Caco-2 (cell line): ENCODE measurements at regions not wholly inside any gene's neighbourhood (a gene's known extent, or its start where the extent isn't known, plus 50 kb on each side); places are given as distances from the start of the nearest gene placed in this dataset.

ENCODE experiments used
- BruUV-seq: library from RNA; stranded (reverse); fragments of 400-500 nt; replicated peaks from 2 replicates; lab custom pipeline; 2021; lab: Mats Ljungman, UMichigan
- CTCF ChIA-PET: fragments of 300-600 bp; sonication (Branson Sonifier 250); formaldehyde crosslinking; loops from one replicate; lab custom pipeline; 2022; ENCODE audit warnings: antibody characterized with exemption; lab: Charles Lee
- POLR2A ChIA-PET: fragments of 300-600 bp; sonication (Branson Sonifier 250); formaldehyde crosslinking; loops from one replicate; lab custom pipeline; 2022; ENCODE audit warnings: antibody characterized with exemption; lab: Charles Lee
- DNase-seq, 2 experiments: peaks; one replicate each; pipeline versions ENCODE4 v3.0.0 to v3.0.0-alpha.2; 2020 to 2022
- H3K27me3 ChIP-seq: replicated peaks from 2 replicates; pipeline ENCODE4 v1.6.0; 2011; ENCODE audit warnings: low read length; ENCODE audit not compliant: control insufficient read depth, insufficient read depth
- H3K36me3 ChIP-seq: 2 replicates; pipeline ENCODE4 v1.5.1; 2011; ENCODE audit warnings: low read length; ENCODE audit not compliant: control insufficient read depth, insufficient read depth
- H3K4me1 ChIP-seq: fragments of 250-450 bp; sonication (Bioruptor Pico); 2 replicates; pipeline ENCODE4 v1.5.1; 2020; ENCODE audit warnings: mild to moderate bottlenecking
- H3K4me3 ChIP-seq: 2 replicates; pipeline ENCODE4 v1.5.1; 2011; ENCODE audit warnings: low read depth, mild to moderate bottlenecking, control low read depth, low read length
- H3K9me3 ChIP-seq: fragments of 250-450 bp; sonication (Bioruptor Pico); 2 replicates; pipeline ENCODE4 v1.5.1; 2020; ENCODE audit warnings: mild to moderate bottlenecking, moderate library complexity
- H3K27ac Mint-ChIP-seq: one replicate; pipeline ENCODE4 v1.8.0; 2022; ENCODE audit warnings: mixed read lengths; ENCODE audit not compliant: unreplicated experiment
- H3K27me3 Mint-ChIP-seq: one replicate; pipeline ENCODE4 v1.8.0; 2022; ENCODE audit warnings: mixed read lengths; ENCODE audit not compliant: insufficient read depth, unreplicated experiment
- H3K36me3 Mint-ChIP-seq: one replicate; pipeline ENCODE4 v1.8.0; 2022; ENCODE audit warnings: mild to moderate bottlenecking, mixed read lengths; ENCODE audit not compliant: insufficient read depth, unreplicated experiment
- H3K4me1 Mint-ChIP-seq: one replicate; pipeline ENCODE4 v1.8.0; 2022; ENCODE audit warnings: low read depth, mixed read lengths; ENCODE audit not compliant: unreplicated experiment
- H3K4me3 Mint-ChIP-seq: one replicate; pipeline ENCODE4 v1.8.0; 2022; ENCODE audit warnings: mild to moderate bottlenecking, moderate library complexity, mixed read lengths; ENCODE audit not compliant: unreplicated experiment
- H3K9me3 Mint-ChIP-seq: one replicate; pipeline ENCODE4 v1.8.0; 2022; ENCODE audit warnings: mixed read lengths; ENCODE audit not compliant: unreplicated experiment
- CTCF ChIP-seq, 2 experiments: fragments of 200-600 bp in 1 of 2; IDR thresholded peaks; 1 replicate in 1 of 2; 2 replicates in 1 of 2; pipeline versions ENCODE4 v1.5.1 to v1.8.0; 2011 to 2022; ENCODE audit warnings: antibody characterized with exemption in 1 of 2, control low read depth in 1 of 2, inconsistent platforms in 1 of 2, low read depth in 1 of 2, low read length in 1 of 2, mild to moderate bottlenecking in 1 of 2, moderate library complexity in 1 of 2; ENCODE audit not compliant: insufficient read depth in 1 of 2, severe bottlenecking in 1 of 2, unreplicated experiment in 1 of 2
- intact Hi-C: fragments of 100-400 bp; cut with micrococcal nuclease; formaldehyde crosslinking; loops from one replicate; pipeline ENCODE4 v1.10.0; 2022; ENCODE audit not compliant: unreplicated experiment

DNA sequence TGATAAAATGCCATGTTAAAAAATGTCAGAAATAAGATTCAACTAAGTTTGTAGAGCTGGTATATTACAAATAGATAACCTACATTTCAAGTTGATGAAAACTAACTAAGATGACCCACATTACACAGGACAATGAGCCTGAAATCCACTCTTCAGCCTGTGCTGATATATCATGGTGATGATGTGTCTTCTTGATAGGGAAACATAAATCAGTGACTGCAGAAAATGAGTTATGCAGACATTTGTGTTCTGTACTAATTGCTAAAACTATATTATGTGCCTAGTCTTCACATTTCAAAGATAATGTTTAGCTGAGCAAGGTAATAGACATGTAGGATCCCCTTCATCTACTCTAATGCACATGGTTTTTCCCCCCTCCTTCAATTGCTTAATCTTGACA lies 331.6 kb upstream of the F9 start:
- 0 out of 2 replicates have a peak, but pooled peaks cover 3% of the 10 kb centered on the region for H3K4me1 ChIP-seq
- H3K4me1 Mint-ChIP-seq = no peaks in the 10 kb centered on the region
- H3K27ac Mint-ChIP-seq = no peak overlapping the region

DNA sequence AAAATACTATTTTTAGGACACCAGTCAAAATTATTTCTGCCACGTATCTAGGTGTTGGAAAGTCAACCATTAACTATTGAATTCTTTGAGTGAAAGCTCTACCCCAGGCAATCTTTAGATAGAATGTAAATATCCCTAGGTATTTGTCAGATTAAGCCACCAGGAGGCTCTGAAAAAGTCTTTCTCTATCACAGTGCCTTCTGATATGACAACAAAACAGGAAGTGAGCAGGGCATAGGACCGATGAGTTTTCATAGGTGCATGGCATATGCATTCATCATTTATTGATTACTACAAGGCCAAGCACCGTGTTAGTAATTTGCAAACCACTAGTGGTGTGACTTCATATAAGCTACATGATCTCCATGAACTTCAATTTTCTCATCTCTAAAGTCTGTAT lies 333.6 kb upstream of the F9 start:
- Mint-ChIP-seq H3K27me3 (no peaks in the 10 kb centered on the region), H3K27ac (no peak overlapping the region), H3K4me3 (no peak overlapping the region), H3K36me3 (no peaks in the 10 kb centered on the region), H3K9me3 (no peaks in the 10 kb centered on the region), H3K4me1 (no peaks in the 10 kb centered on the region)
- Histone ChIP-seq H3K4me3 (no peak overlapping the region), H3K27me3 (no peaks in the 10 kb centered on the region), H3K4me1 (0 out of 2 replicates have a peak, but pooled peaks cover 3% of the 10 kb centered on the region), H3K36me3 (no peaks in the 10 kb centered on the region), H3K9me3 (no peaks in the 10 kb centered on the region)
- POLR2A ChIA-PET = no interaction called here
- intact Hi-C loops = no loop called here
- no peak for TF ChIP-seq CTCF (IDR thresholded peaks at IDR 0.05; ENCODE audit: insufficient read depth in 1 of 2, low read depth in 1 of 2, low read length in 1 of 2, severe bottlenecking in 1 of 2, unreplicated experiment in 1 of 2)
- no TSS peak for BruUV-seq
- CTCF ChIA-PET = no interaction called here
- DNase-seq = no peak

More for the DNA sequence above, 331.6 kb upstream of the F9 start:
- H3K4me3 Mint-ChIP-seq = no peak overlapping the region
- DNase-seq = no peak
- POLR2A ChIA-PET = no interaction called here
- H3K9me3 Mint-ChIP-seq = no peaks in the 10 kb centered on the region
- H3K4me3 ChIP-seq = no peak overlapping the region
- H3K36me3 ChIP-seq = no peaks in the 10 kb centered on the region
- no TSS peak for BruUV-seq
- no peaks in the 10 kb centered on the region for H3K9me3 ChIP-seq
- no peak for TF ChIP-seq CTCF (IDR thresholded peaks at IDR 0.05; ENCODE audit: insufficient read depth in 1 of 2, low read depth in 1 of 2, low read length in 1 of 2, severe bottlenecking in 1 of 2, unreplicated experiment in 1 of 2)
- no peaks in the 10 kb centered on the region for H3K27me3 Mint-ChIP-seq
- intact Hi-C loops = no loop called here
- CTCF ChIA-PET = no interaction called here
- no peaks in the 10 kb centered on the region for H3K36me3 Mint-ChIP-seq
- no peaks in the 10 kb centered on the region for H3K27me3 ChIP-seq

- H3K27ac Mint-ChIP-seq = no peak overlapping the region
- Histone ChIP-seq H3K4me3 (peak overlapping the region; percentile 48), H3K9me3 (no peaks in the 10 kb centered on the region), H3K27me3 (no peaks in the 10 kb centered on the region), H3K4me1 (no peaks in the 10 kb centered on the region), H3K36me3 (no peaks in the 10 kb centered on the region)
- H3K9me3 Mint-ChIP-seq = no peaks in the 10 kb centered on the region
- no peaks in the 10 kb centered on the region for H3K4me1 Mint-ChIP-seq
- no peaks in the 10 kb centered on the region for H3K36me3 Mint-ChIP-seq
- H3K4me3 Mint-ChIP-seq = peak overlapping the region; percentile 67
- no TSS peak for BruUV-seq
- H3K27me3 Mint-ChIP-seq = no peaks in the 10 kb centered on the region
- CTCF ChIA-PET = no interaction called here
- DNase-seq = peak; percentile 55 to 64
- POLR2A ChIA-PET = interaction anchor here (0.7 to 1.0 kb wide), 2 partner anchors 10 to 74 kb away, joined by 3 read pairs; no protein-coding TSS in a partner anchor
- no peak for TF ChIP-seq CTCF (IDR thresholded peaks at IDR 0.05; ENCODE audit: insufficient read depth in 1 of 2, low read depth in 1 of 2, low read length in 1 of 2, severe bottlenecking in 1 of 2, unreplicated experiment in 1 of 2)
- intact Hi-C loops = no loop called here
Observed at GRCh38 chrX:139194571-139195280, 335.8 kb upstream of the F9 start.
